ENCODE measurements at regions not wholly inside any gene's neighbourhood (a gene's known extent, or its start where the extent isn't known, plus 50 kb on each side); places are given as distances from the start of the nearest gene placed in this dataset.
A peak's percentile ranks its signal among the peaks of the same experiment; 100 is the strongest.

DNA sequence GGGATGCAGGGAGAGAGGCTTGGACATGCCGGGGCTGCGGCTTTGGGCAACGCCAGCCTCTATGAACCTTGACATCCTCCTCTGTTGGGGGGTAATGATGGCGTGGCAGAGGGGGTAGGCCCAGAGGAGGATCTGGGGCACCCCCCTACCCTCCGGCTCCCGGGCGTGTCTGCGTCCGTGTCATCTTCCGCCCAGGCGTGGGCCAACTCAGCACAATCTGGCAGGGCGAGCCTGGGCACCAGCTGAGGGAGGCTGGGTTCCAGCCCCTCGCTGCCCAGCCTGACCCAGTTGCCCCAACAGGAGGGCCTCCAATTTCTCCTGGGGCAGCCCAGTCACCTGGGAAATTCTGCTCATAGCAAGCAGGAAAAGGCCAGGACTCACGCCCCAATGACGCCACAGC, 62.9 kb upstream of the IL17B start:
- DNase-seq (ENCODE audit: low read depth in 2 of 2): no peak

DNA sequence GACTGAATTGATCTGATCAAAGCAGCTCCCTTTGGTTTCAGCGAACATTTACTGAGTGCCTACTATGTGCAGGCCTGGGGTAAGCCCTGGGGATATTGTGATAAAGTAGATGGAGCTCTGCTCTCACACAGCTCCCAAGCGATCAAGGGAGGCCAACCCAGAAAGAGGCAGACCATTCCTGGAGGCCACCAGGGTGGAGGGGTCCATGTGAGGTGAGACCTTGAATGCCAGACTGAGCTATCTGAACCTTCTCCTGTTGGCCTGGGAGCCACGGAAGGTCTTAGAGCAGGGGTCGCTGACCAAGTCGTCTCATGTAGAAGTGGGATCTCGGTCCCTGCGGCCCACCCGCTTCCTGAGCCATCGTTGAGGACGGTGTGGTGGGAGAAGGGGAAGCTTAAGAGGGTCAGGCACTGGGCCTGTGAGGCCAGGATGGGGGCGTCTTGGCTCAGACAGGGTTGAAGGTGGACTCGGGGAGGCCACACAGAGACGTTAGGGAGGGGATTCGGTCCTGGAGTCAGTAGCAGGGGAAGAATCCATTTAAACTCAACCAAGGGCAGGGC, 62.2 kb upstream of the IL17B start:
- DNase-seq (ENCODE audit: low read depth in 2 of 2): no peak

DNA sequence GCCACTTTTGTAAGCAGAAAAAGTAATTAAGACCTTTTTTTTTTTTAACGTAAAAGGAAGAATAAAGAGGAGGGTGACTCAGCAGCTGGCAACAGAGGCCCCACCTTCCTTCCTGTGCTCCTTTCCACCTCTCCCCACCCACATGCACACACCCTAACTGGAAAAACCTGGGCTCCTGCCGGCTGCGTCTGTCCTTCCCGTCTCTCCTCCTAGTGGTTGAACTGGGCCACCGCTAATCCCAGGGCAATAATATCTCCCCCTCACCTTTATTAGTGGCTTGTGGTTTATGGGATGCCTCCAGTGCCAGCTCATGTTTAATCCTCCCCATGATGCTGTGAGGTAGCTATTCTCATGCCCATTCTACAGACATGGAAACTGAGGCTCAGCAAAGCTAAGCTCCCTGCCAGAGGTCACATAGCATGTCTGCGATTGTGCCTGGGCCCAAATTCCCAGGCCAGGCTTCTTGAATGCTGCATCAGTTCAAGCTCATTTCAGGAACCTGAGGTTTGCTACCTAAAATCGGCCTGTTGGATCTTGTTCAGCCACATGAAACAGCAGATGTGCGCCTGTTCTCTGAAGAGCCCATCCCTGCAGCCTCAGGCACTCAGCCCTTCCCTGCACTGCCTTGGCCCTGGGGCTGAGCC, 60.9 kb upstream of the IL17B start:
- no peak for DNase-seq (ENCODE audit: low read depth in 2 of 2)

DNA sequence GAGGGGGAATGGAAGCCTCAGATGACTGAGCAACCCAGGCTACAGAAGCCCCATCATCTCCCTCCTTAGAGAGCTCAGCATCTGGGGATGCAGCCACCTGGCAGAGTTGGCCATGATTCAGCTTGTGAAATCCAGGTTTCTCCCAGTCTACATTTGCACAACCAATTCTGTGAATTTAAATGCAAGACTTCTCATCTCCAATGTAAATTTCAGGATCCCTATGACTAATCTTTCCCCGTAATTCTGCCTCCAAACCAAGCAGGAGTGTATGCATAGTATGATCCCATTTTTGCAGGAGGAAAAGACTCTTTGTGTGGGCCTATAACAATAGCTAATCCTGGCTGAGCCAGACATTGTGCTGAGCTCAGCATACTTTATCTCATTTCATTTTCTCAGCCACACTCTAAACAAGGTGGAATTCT, 59.6 kb upstream of the IL17B start:
- DNase-seq (ENCODE audit: low read depth in 2 of 2): no peak

DNA sequence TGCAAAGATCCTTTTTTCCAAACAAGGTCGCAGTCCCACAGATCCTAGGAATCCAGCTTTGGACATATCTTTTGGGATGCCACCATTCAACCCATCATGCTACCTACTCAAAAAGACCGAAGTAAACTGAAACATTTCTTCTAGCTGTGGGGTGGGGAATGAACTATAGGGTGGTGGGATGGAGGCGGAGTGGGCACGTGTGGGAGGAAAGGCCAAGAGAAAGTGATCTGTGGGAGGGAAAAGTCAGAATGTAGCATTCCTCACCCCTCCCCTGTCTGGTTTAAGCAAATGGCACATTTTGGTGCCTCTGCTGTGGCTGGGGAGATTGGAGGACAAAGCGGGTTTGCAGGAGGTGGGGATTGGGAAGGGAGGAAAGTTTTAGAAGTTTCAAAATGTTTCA, 59.2 kb upstream of the IL17B start:
- no peak for DNase-seq (ENCODE audit: low read depth in 2 of 2)

DNA sequence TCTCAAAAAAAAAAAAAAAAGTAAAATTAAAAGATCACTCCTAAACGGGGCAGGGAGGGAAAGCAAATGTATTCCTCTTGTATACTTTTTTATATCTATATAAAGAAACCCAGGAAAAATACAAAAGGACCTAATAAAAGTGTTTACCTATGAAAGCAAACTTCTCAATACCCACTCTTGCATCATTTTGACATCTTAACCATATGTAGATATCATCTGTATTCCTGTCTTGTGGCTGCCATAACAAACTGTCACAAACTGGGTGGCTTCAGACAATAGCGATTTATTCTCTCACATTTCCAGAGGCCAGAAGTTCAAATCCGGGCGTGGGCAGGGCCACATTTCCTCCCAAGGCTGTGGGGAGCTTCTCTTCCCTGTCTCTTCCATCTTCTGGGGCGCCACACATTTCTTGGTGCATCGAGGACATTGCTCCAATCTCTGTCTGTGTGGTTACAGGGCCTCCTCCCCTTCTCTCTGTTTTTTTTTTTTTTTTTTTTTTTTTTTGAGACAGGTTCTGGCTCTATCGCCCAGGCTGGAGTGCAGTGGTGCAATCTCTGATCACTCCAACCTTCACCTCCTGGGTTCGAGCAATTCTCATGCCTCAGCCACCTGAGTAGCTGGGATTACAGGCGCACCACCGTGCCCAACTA, 58.4 kb upstream of the IL17B start:
- no peak for DNase-seq (ENCODE audit: low read depth in 2 of 2)

DNA sequence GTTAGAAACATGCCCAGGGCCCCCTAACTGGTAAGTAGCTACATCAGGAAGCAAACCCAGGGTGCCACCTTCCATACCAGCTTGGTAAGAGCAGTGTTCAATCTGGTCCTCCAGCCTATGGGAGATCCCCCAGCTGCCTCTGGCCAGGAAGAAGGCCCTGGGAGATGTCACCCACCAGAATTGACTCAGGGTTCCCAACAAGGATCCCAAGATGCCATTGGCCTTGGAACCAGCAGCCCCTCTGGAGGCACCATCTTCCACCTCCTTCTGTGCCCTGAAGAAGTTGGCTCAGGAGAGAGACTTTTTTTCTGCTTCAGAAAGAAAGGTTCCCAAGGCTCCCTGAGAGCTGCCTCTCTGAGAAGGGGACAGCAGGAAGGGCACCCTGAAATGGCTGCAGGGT, 56.6 kb upstream of the IL17B start:
- no peak for DNase-seq (ENCODE audit: low read depth in 2 of 2)

DNA sequence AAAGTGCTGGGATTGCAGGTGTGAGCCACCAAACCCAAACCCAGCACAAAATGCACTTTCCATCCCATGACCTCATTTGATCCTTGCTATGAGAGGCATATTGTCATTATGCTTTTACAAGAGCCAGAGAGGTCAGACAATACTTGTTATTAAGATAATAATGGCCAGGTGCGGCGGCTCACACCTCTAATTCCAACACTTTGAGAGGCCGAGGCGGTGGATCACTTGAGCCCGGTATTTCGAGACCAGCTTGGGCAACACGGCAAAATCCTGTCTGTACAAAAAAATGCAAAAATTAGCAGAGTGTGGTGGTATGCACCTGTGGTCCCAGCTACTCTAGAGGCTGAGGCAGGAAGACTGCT, 55.9 kb upstream of the IL17B start:
- DNase-seq (ENCODE audit: low read depth in 2 of 2): no peak

DNA sequence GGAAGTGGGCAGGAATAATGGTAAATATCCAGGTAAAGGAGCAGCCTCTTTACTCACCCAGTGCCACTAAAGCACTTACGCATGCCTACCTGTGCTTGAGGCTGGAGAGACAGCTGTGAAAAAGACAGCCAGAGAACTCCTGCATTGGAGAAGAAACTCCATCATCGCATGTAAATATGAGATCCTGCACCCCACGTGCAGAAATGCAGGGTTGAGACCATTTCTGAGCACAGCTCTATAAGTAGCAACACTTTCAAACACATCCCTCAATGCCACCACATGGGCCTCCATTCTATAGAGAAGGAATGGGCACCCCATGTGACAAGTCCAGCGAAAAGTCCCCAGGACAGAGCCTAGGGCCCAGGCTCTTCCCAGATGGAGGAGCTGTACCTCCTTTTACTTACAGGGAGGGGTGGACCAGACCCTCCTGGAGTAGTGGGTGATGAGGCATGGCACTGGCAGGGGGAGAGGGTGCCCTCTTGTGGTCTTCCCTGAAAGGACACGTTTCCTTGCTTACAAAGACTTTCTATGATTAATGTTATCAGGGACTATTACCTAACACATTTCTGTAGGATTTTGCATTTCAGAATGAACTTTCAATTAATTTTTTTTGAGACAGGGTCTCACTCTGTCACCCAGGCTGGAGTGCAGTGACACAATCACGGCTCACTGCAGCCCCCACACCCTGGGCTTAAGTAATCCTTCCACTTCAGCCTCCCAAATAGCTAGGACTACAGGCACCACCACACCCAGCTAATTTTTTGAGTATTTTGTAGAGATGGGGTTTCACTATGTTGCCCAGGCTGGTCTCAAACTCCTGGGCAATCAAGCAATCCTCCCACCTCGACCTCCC, 55.3 kb upstream of the IL17B start:
- DNase-seq (ENCODE audit: low read depth in 2 of 2): peak; percentile 6 to 32

DNA sequence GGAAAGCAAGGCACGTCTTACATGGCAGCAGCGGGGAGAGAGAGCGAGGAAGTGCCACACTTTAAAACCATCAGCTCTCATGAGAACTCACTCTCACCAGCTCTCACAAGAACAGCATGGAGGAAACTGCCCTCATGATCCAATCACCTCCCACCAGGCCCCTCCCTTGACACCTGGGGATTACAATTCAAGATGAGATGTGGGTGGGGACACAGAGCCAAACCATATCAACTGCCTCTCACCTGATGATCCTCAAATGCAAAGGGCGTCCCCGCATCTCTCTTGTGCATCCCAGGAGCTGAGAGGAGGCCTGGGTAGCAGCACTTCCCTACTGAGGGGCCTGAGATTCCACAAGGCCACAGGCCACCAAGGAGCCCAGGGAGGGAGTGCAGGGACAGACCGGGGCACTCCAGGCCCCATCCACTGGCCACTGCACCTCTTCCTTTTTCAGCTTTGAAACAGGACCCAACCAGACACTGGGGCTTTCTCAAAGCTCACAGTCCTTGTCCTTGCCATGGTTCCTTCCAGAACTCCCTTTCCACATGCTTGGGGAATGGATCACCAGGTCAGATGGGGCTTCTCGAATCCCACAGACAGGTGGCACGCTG, 54.5 kb upstream of the IL17B start:
- DNase-seq (ENCODE audit: low read depth in 2 of 2): no peak

DNA sequence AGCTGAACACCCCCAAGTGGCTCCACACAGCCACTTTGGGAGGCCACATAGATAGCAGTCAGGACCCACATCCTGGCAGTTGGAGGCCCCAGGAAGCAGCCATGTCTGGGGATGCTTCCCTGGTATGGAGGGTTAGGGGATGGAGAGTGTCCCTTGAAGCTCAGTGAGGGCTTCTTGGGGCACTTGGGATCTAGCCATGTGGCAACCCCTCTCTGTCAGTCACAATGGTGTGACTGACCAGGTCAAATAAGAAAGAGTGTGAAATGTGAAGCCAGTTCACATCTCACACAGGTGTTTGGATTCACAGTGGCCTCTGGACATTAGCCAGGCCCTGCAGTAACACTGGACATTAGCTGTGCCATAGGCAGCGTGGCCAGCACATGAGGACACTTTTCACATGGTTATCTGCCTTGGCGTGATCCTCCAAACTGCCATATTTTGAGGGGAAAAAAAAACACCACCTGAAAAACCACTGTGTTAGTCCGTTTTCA, 53.9 kb upstream of the IL17B start:
- no peak for DNase-seq (ENCODE audit: low read depth in 2 of 2)

DNA sequence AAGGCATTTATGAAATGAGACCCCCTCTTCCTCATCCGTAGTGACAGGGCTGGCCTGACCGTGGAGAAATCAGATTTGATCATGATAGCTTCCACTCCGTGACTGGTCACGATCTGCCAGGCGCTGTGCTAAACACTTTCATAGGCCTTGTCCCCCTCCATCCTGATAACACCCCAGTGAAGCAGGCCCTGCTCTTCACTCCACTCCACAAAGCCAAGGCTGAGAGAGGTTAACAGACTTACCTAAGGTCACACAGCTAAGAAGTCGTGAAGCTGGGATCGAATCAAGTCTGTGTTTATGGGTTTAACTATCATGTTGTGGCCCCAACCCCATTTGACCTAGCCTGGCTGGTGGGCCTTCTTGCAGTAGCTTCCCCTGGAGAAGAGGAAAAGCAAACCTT, 53.3 kb upstream of the IL17B start:
- no peak for DNase-seq (ENCODE audit: low read depth in 2 of 2)

DNA sequence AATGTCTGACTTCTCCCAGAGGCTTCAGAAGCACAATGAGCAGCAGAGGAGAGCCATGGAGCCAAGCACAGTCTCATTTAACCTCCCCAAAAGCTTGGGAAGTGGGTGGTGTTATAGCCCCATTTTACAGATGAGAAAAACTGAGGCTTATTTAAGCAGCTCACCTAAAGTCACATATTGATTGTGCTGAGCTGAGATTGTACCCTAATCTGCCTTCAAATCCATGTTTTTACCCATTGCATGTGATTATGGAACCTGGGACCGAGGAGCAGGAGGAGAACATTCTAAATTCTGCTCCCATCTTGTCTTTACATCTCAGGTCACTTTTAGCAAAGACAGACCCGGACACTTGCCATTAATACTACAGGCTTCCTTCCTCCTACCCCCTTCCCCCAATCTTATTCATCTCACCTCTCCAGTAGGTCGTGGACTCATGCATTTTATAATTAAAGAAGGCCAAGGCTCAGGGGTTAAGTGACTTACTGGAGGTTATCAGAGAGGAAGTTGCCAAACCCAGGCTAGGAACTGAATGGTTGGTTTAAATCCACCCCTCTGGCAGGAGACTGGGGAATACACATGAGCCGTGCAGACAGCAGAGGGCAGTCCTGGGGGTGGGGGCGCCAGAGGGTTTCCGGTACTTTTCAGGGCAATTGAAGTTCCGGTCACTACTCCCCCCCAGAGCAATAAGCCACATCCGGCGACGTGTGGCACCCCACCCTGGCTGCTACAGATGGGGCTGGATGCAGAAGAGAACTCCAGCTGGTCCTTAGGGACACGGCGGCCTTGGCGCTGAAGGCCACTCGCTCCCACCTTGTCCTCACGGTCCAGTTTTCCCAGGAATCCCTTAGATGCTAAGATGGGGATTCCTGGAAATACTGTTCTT, 51.0 kb upstream of the IL17B start:
- no peak for DNase-seq (ENCODE audit: low read depth in 2 of 2)

All from stimulated activated CD4-positive, alpha-beta T cell treated with anti-CD3 and anti-CD28 coated beads, Interleukin-1b, Interleukin-23, amount 100 ng/mL, for 1 hour (primary cell).